ENCODE measurements at regions not wholly inside any gene's neighbourhood (a gene's known extent, or its start where the extent isn't known, plus 50 kb on each side); places are given as distances from the start of the nearest gene placed in this dataset.
"Not testable (repeated sequence)": the region's sequence is repeated elsewhere in the genome, so short reads cannot be mapped to it uniquely, and the experiment has no call there.

- no peak for DNase-seq
Observed at GRCh38 chr13:103514188-103514587, 448.0 kb upstream of the SLC10A2 start.

GRCh38 chr13:103510007-103510535 is 443.9 kb upstream of the SLC10A2 start:
- DNase-seq = no peak

GRCh38 chr13:103497404-103497803 is 431.2 kb upstream of the SLC10A2 start:
- DNase-seq = no peak

DNA sequence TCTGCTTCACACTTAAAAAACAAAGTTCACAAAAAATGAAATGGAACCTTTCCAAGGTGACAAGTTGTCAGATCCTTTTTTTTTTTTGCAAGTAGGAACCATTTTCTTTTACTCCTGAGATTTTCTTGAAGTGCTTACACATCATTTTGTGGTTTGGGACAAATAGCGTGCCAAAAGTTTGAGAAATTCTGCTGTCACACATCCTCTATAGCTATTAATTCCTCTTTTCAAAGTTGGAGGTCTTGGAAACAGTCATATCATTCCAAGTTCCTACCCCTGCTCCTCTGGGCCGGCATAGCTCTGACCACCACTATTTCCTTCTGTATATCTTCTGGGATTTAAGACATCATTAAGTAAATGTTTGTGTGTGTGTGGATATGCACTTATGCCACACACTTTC is 421.6 kb upstream of the SLC10A2 start:
- DNase-seq = no peak

DNA sequence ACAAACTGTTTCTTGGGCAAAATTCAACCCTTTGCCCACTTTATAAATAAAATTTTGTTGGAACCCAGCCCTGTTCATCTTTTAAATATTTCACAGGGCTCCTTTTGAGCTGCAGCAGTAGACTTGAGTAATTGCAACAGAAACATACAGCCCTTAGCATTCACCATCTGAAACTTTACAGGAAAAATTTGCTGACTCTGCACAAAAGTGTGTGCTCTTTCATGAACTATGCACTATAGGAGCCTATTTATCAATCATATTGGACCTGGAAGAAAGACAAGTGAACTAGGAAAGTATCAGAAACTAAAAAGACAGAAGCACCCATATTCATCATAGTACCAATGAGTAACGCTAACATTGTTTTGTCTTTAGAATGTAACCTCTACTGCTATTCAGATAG is 406.9 kb upstream of the SLC10A2 start:
- DNase-seq = no peak

DNA sequence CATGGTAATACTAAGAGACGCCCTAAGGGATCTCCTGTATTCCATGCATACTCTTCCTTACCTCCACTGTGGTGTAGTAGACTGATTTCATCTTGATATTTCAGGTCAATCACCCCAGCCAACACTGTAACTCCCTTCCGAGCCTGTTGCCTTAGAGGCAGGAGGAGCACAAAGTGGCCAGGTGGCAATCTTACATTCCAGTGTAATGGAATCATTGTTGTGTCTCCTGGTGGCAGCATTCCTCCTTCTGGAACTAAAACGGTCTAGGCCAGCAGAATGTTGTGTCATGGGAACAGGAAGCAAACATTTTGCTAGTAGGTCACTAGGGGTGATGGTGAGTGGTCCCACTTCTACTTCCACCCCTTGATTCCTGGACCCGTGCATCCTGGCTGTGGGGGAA is 405.7 kb upstream of the SLC10A2 start:
- DNase-seq = no peak

- DNase-seq = no peak
Observed at GRCh38 chr13:103469771-103470170, 403.6 kb upstream of the SLC10A2 start.

DNA sequence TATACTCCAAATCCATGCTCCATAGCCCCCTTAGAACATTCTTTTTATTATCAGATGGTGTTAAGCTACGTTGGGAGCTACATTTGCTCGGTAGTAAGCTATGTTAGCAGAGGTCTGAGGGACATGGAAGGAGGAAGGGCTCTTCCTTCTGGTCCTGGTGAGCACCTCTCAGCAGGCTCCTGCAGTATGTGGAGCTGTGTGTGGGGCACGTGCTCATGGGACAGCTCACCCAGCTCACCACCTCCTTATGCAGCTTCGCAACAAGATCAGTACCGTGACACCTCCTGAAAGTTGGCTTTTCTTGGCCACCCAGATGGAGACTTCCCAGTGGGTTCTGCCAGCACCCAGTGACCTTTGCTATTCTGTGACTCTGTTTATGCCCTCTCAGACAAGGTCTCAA is 400.5 kb upstream of the SLC10A2 start:
- DNase-seq = no peak

GRCh38 chr13:103460246-103460645 is 394.0 kb upstream of the SLC10A2 start:
- not testable (repeated sequence) for DNase-seq

- DNase-seq = not testable (repeated sequence)
Observed at GRCh38 chr13:103457050-103457449, 390.8 kb upstream of the SLC10A2 start.

DNA sequence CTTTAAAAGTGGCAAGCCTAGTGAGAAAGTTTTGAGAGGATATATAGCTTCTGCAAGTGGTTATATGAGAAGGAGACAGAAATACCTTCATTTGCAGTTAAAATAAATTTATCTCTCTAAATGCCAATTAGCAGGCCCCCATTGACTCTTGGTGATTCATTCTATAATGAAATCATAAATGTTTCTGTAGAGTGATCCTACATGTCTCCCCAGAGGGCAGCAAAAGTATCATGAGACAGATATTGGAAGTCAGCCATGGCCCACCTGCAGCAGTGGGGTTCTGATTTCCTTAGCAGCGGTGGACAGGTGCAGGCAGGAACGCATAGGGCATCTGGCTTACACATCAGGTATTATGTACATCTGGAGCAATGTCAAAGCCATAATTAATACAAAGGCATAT is 385.4 kb upstream of the SLC10A2 start:
- no peak for DNase-seq

GRCh38 chr13:103443604-103444003 is 377.4 kb upstream of the SLC10A2 start:
- no peak for DNase-seq

- DNase-seq = no peak
Observed at GRCh38 chr13:103437651-103438050, 371.4 kb upstream of the SLC10A2 start.

- no peak for DNase-seq
Observed at GRCh38 chr13:103436057-103436654, 369.9 kb upstream of the SLC10A2 start.

DNA sequence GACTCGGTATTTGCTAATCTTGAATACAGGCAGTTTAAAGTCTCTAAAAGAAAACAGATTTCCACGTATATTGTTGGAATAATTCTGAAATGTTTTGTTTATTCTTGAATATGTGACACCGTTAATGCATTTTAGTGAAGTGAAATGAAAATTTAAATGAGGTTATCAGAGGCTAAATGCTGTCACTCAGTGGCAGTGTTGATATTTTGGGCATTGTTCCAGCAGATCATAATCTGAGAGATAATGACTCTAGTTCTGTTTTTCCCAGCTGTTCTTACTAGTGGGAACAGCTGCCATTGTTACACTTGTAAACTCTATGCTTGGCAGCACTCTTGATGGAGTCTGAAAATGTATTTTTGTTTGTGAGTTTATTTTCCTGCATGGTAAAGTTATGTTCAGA is 365.6 kb upstream of the SLC10A2 start:
- DNase-seq = no peak

DNA sequence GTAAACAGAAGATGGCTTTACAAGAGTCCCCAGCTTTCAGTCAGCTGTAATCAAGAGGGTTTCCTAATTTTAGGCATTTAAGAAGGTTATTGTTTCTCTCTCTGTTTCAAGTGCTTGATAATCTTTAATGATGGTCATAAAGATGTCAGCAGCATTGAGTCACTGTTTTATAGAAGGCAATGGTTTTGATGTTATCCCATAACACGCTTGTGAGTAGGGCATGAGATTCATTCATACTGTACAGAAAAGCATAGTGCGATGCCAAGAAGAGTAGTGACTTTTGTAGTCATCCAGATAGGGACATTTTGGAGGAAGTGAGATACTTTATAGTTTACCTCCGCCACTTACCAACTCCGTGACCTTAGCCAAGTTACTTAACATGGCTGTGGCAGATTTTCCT is 364.2 kb upstream of the SLC10A2 start:
- DNase-seq = no peak

GRCh38 chr13:103410002-103410401 is 343.8 kb upstream of the SLC10A2 start:
- DNase-seq = no peak

DNA sequence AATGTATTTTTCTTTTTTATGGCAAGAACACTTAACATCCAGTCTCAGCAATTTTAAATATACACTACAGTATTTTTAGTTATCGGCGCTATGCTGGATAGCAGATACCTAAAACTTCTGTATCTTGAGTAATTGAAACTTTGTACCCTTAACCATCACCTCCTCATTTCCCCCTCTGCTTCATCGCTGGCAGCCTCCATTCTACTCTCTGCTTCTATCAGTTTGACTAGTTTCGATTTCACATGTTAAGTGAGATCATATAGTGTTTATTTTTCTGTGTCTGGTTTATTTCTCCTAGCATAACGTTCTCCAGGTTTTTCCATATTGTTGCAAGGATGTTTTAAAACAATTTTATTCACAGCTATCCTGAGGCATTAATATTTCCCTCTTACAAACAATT is 340.8 kb upstream of the SLC10A2 start:
- DNase-seq = no peak

GRCh38 chr13:103405297-103405696 is 339.1 kb upstream of the SLC10A2 start:
- no peak for DNase-seq

DNA sequence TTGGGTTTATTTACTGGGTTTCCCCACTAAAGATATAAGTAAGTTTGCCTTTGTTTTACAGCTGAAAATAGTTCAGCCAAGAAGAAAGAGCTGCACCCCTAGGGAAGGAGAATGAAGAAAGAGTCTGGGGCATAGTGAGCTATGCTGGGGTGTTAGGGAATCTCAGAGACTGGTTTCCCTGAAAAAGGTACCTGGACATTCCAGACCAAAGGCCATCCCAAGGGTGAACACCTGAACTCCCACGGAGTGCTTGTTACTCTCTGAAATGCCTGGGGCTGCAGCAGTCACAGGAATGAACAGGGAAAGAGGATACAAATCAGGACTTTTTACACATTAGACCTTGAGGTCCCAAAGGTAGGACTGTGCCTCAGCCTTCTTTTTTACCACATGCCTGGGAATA is 337.6 kb upstream of the SLC10A2 start:
- DNase-seq = no peak

GRCh38 chr13:103403148-103403740 is 337.0 kb upstream of the SLC10A2 start:
- DNase-seq = no peak

- no peak for DNase-seq
Observed at GRCh38 chr13:103395139-103395538, 328.9 kb upstream of the SLC10A2 start.

DNA sequence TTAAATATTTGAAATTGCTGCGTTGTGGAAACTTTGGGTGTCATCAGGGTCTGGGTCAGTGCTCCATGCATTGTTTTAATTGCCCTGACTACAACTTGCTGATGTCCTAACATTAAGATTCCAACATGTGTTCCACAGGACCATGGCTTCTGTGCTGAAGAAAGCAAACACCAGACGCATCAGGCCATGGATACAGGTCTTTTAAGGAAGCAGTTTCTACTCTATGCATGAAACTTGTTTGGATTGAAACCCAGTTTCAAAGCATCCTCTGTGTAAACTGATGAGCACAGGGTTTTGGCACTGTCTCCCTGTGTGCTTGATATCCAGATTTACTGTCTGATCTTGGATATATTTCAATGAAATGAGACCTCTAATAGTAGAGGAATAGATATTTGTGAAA is 328.4 kb upstream of the SLC10A2 start:
- no peak for DNase-seq

DNA sequence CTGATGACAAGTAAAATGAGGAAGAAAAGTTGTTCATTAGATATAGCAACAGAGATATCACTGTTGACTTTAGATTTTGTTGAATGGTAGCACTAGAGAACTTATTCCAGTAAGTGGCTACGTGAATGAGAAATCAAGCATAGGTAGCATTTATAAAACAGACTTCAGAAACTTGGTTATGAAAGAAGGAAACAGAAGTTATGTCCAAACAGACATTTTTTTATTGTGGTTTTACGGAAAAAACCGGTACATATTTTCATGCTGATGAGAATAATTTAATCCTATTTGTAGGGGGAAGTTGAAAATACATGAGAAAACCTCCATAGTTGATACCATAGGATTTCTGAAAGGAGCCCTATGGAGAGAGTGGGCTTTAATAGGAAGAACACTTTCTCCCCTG is 325.7 kb upstream of the SLC10A2 start:
- no peak for DNase-seq

- no peak for DNase-seq
Observed at GRCh38 chr13:103388839-103389238, 322.6 kb upstream of the SLC10A2 start.
